IMR-90 (cell line): ENCODE measurements at regions not wholly inside any gene's neighbourhood (a gene's known extent, or its start where the extent isn't known, plus 50 kb on each side); places are given as distances from the start of the nearest gene placed in this dataset.

Source experiments
- ATAC-seq: fragments of 200-7000 bp; cut with Tn5 transposase; 2 replicates; pipeline ENCODE4 v1.9.1; 2020; ENCODE audit warnings: low read depth, mild to moderate bottlenecking, moderate library complexity
- BruUV-seq: library from RNA; stranded (reverse); fragments of 400-500 nt; replicated peaks from 2 replicates; lab custom pipeline; 2021; lab: Mats Ljungman, UMichigan
- CTCF ChIA-PET: fragments of 300-600 bp; formaldehyde crosslinking; extraction: SDS; loops from one replicate; lab custom pipeline; 2021; ENCODE audit warnings: antibody characterized with exemption; lab: Yijun Ruan, JAX
- POLR2A ChIA-PET: fragments of 300-600 bp; sonication (Branson Sonifier 250); formaldehyde crosslinking; loops from one replicate; lab custom pipeline; 2022; ENCODE audit warnings: antibody characterized with exemption; ENCODE audit not compliant: unreplicated experiment; lab: Charles Lee
- DNase-seq: peaks from one replicate; pipeline ENCODE4 v3.0.0; 2013
- H2AFZ ChIP-seq: replicated peaks from 2 replicates; pipeline ENCODE3; 2013; ENCODE audit warnings: low read length, mild to moderate bottlenecking; ENCODE audit not compliant: poor library complexity
- H2AK5ac ChIP-seq: 2 replicates; pipeline ENCODE4 v1.6.1; 2013; ENCODE audit warnings: low read depth, low read length, inconsistent platforms
- H2AK9ac ChIP-seq: replicated peaks from 2 replicates; pipeline ENCODE3; 2013; ENCODE audit warnings: mild to moderate bottlenecking, low read depth, low read length, moderate library complexity; ENCODE audit not compliant: poor library complexity
- H2BK120ac ChIP-seq: 2 replicates; pipeline ENCODE4 v1.6.1; 2013; ENCODE audit warnings: low read depth, low read length, inconsistent platforms
- H2BK15ac ChIP-seq: 3 replicates; pipeline ENCODE4 v1.6.1; 2013; ENCODE audit warnings: low read depth, low read length, inconsistent platforms
- H2BK20ac ChIP-seq: 2 replicates; pipeline ENCODE4 v1.6.1; 2013; ENCODE audit warnings: low read depth, mild to moderate bottlenecking, inconsistent platforms, low read length, moderate library complexity
- H2BK5ac ChIP-seq: 2 replicates; pipeline ENCODE4 v1.6.1; 2013; ENCODE audit warnings: mild to moderate bottlenecking, low read depth, low read length, inconsistent platforms; ENCODE audit not compliant: poor library complexity, severe bottlenecking
- H3K14ac ChIP-seq: replicated peaks from 2 replicates; pipeline ENCODE4 v1.6.1; 2013; ENCODE audit warnings: low read depth, low read length, inconsistent platforms
- H3K18ac ChIP-seq: 2 replicates; pipeline ENCODE4 v1.6.1; 2013; ENCODE audit warnings: low read depth, low read length, control low read depth
- H3K23ac ChIP-seq: 2 replicates; pipeline ENCODE4 v1.6.1; 2013; ENCODE audit warnings: low read depth, low read length, inconsistent platforms
- H3K27ac ChIP-seq: 2 replicates; pipeline ENCODE4 v1.5.1; 2013; ENCODE audit warnings: mild to moderate bottlenecking, control low read depth, low read length; ENCODE audit not compliant: insufficient read depth
- H3K27me3 ChIP-seq: 2 replicates; pipeline ENCODE4 v1.6.1; 2013; ENCODE audit warnings: low read length; ENCODE audit not compliant: control insufficient read depth, insufficient read depth
- H3K36me3 ChIP-seq: 2 replicates; pipeline ENCODE4 v1.6.1; 2013; ENCODE audit warnings: low read length, mixed read lengths; ENCODE audit not compliant: control insufficient read depth, insufficient read depth
- H3K4ac ChIP-seq: 2 replicates; pipeline ENCODE4 v1.6.1; 2013; ENCODE audit warnings: low read depth, low read length, inconsistent platforms
- H3K4me1 ChIP-seq: 2 replicates; pipeline ENCODE4 v1.6.1; 2013; ENCODE audit warnings: low read length, mixed read lengths; ENCODE audit not compliant: control insufficient read depth, insufficient read depth
- H3K4me2 ChIP-seq: 2 replicates; pipeline ENCODE4 v1.6.1; 2013; ENCODE audit warnings: low read depth, mild to moderate bottlenecking, control low read depth, low read length, moderate library complexity
- H3K4me3 ChIP-seq: 2 replicates; pipeline ENCODE4 v1.5.1; 2013; ENCODE audit warnings: low read depth, mild to moderate bottlenecking, control low read depth, low read length, moderate library complexity; ENCODE audit not compliant: insufficient read depth
- H3K56ac ChIP-seq: 2 replicates; pipeline ENCODE4 v1.6.1; 2013; ENCODE audit warnings: low read length, inconsistent platforms; ENCODE audit not compliant: insufficient read depth; ENCODE audit errors: extremely low read depth
- H3K79me1 ChIP-seq, 2 experiments: 2 replicates each; pipeline ENCODE4 v1.6.1; 2013; ENCODE audit warnings: low read length in 2 of 2, inconsistent platforms in 1 of 2, low read depth in 1 of 2
- H3K9ac ChIP-seq: 2 replicates; pipeline ENCODE4 v1.6.1; 2013; ENCODE audit warnings: low read depth, low read length, control low read depth
- H3K9me1 ChIP-seq: 2 replicates; pipeline ENCODE4 v1.6.1; 2013; ENCODE audit warnings: low read length, inconsistent platforms; ENCODE audit not compliant: insufficient read depth
- H3K9me3 ChIP-seq: 2 replicates; pipeline ENCODE4 v1.6.1; 2013; ENCODE audit warnings: low read length; ENCODE audit not compliant: control insufficient read depth, insufficient read depth
- H4K20me1 ChIP-seq: 2 replicates; pipeline ENCODE4 v1.6.1; 2013; ENCODE audit warnings: low read length, inconsistent platforms; ENCODE audit not compliant: insufficient read depth
- H4K5ac ChIP-seq: 2 replicates; pipeline ENCODE4 v1.6.1; 2013; ENCODE audit warnings: mild to moderate bottlenecking, low read depth, low read length, control low read depth
- H4K8ac ChIP-seq, 2 experiments: 2 replicates each; pipeline ENCODE4 v1.6.1; 2013; ENCODE audit warnings: low read depth in 2 of 2, low read length in 2 of 2, control low read depth in 1 of 2, inconsistent platforms in 1 of 2
- H4K91ac ChIP-seq: 2 replicates; pipeline ENCODE4 v1.6.1; 2013; ENCODE audit warnings: low read depth, low read length, inconsistent platforms; ENCODE audit not compliant: insufficient read depth
- BHLHE40 ChIP-seq: fragments of 150-350 bp; IDR thresholded peaks from 2 replicates; pipeline ENCODE4 v1.6.1; 2016; ENCODE audit warnings: mild to moderate bottlenecking, low read depth, low read length
- CEBPB ChIP-seq: IDR thresholded peaks from 2 replicates; pipeline ENCODE4 v1.6.1; 2012; ENCODE audit warnings: low read depth, low read length, improper control_type of control experiment
- CHD1 ChIP-seq: IDR thresholded peaks from 2 replicates; pipeline ENCODE4 v1.6.1; 2012; ENCODE audit warnings: low read depth, low read length, improper control_type of control experiment
- CTCF ChIP-seq: conservative IDR thresholded peaks from 2 replicates; pipeline ENCODE4 v1.5.1; 2012; ENCODE audit warnings: mild to moderate bottlenecking, low read depth, low read length, improper control_type of control experiment
- FOS ChIP-seq: fragments of 150-350 bp; IDR thresholded peaks from 2 replicates; pipeline ENCODE4 v1.6.1; 2016; ENCODE audit warnings: low read depth, low read length
- MAFK ChIP-seq: IDR thresholded peaks from 2 replicates; pipeline ENCODE4 v1.6.1; 2012; ENCODE audit warnings: low read depth, low read length, improper control_type of control experiment
- MAZ ChIP-seq: IDR thresholded peaks from 2 replicates; pipeline ENCODE4 v1.6.1; 2012; ENCODE audit warnings: low read depth, mild to moderate bottlenecking, low read length, improper control_type of control experiment, moderate library complexity, borderline replicate concordance
- MXI1 ChIP-seq: IDR thresholded peaks from 2 replicates; pipeline ENCODE4 v1.6.1; 2012; ENCODE audit warnings: low read depth, mild to moderate bottlenecking, low read length, moderate library complexity, borderline replicate concordance
- NFE2L2 ChIP-seq: fragments of 150-350 bp; IDR thresholded peaks from 2 replicates; pipeline ENCODE4 v1.6.1; 2016; ENCODE audit warnings: low read depth, mild to moderate bottlenecking, low read length
- POLR2A ChIP-seq: IDR thresholded peaks from 2 replicates; pipeline ENCODE4 v1.6.1; 2012; ENCODE audit warnings: mild to moderate bottlenecking, low read depth, low read length
- RAD21 ChIP-seq: IDR thresholded peaks from 2 replicates; pipeline ENCODE4 v1.6.1; 2012; ENCODE audit warnings: low read length, improper control_type of control experiment
- RCOR1 ChIP-seq: IDR thresholded peaks from 2 replicates; pipeline ENCODE4 v1.6.1; 2012; ENCODE audit warnings: mild to moderate bottlenecking, low read length, improper control_type of control experiment; ENCODE audit not compliant: insufficient replicate concordance
- RFX5 ChIP-seq: IDR thresholded peaks from 2 replicates; pipeline ENCODE4 v1.8.0; 2012; ENCODE audit warnings: low read depth, mild to moderate bottlenecking, low read length, moderate library complexity
- SMC3 ChIP-seq: fragments of 150-350 bp; IDR thresholded peaks from 2 replicates; pipeline ENCODE4 v1.6.1; 2016; ENCODE audit warnings: low read depth, mild to moderate bottlenecking, antibody characterized with exemption, low read length, moderate library complexity
- WGBS, 2 experiments: methylation state at CpG; one replicate each; pipeline versions ENCODE4 v1.1.5 to v1.1.7; 2013; ENCODE audit warnings: missing lambda C conversion rate in 2 of 2; ENCODE audit not compliant: insufficient read length in 1 of 2; ENCODE audit errors: extremely low coverage in 2 of 2; 5-methylcytosine and 5-hydroxymethylcytosine counted together
- dilution Hi-C: fragments of 300-500 bp; cut with HindIII; formaldehyde crosslinking; loops from one replicate; pipeline ENCODE4 v1.14.3; 2018; ENCODE audit warnings: low sequenced_read_pairs; ENCODE audit not compliant: unreplicated experiment
- in situ Hi-C: fragments of 300-500 bp; cut with MboI; formaldehyde crosslinking; loops from 3 replicates; pipeline ENCODE4 v1.14.3; 2019; ENCODE audit warnings: low sequenced_read_pairs, inconsistent platforms, mixed read lengths
- intact Hi-C: fragments of 100-400 bp; cut with micrococcal nuclease; formaldehyde crosslinking; loops from 2 replicates; pipeline ENCODE4 v1.10.0; 2022
- TF ChIP-seq, protein P1 (sequence below): fragments of 150-350 bp; IDR thresholded peaks from 2 replicates; pipeline ENCODE4 v1.6.1; 2017; ENCODE audit warnings: mild to moderate bottlenecking, antibody characterized with exemption, low read length, low read depth
- TF ChIP-seq, protein P2 (sequence below): fragments of 150-350 bp; IDR thresholded peaks from 2 replicates; pipeline ENCODE4 v1.6.1; 2016; ENCODE audit warnings: low read depth, mild to moderate bottlenecking, low read length, moderate library complexity, borderline replicate concordance

- no peak for DNase-seq
- Histone ChIP-seq H3K4me3 (no peak overlapping the region), H2BK120ac (no peak overlapping the region), H2BK15ac (no peak overlapping the region), H3K4me1 (no peaks in the 10 kb centered on the region), H3K9me3 (no peaks in the 10 kb centered on the region), H2BK5ac (no peak overlapping the region), H3K18ac (no peak overlapping the region), H3K56ac (no peak overlapping the region), H3K4ac (no peak overlapping the region), H2BK20ac (no peak overlapping the region), H3K36me3 (no peaks in the 10 kb centered on the region), H3K23ac (no peak overlapping the region), H2AK9ac (no peak overlapping the region), H4K5ac (no peak overlapping the region), H3K14ac (no peak overlapping the region), H4K8ac (no peak overlapping the region), H2AFZ (no peak overlapping the region), H4K91ac (no peak overlapping the region), H3K9ac (no peak overlapping the region), H2AK5ac (no peak overlapping the region), H3K79me1 (no peaks in the 10 kb centered on the region), H3K27me3 (no peaks in the 10 kb centered on the region), H3K9me1 (no peaks in the 10 kb centered on the region), H4K20me1 (no peaks in the 10 kb centered on the region), H3K4me2 (no peak overlapping the region), H3K27ac (no peak overlapping the region)
- CTCF ChIA-PET: no interaction called here
- in situ Hi-C loops (no loop called here), dilution Hi-C loops (no loop called here), intact Hi-C loops (no loop called here)
- no peak for ATAC-seq
- 60% methylated on average over 1 of the region's 4 CpGs; no CpG with 5 or more reads in 1 of the 2 experiments for WGBS, 2 experiments
- BruUV-seq: no TSS peak
- no peak for TF ChIP-seq RAD21
- TF ChIP-seq RFX5: no peak
- no peak for TF ChIP-seq FOS
- TF ChIP-seq, protein P1, sequence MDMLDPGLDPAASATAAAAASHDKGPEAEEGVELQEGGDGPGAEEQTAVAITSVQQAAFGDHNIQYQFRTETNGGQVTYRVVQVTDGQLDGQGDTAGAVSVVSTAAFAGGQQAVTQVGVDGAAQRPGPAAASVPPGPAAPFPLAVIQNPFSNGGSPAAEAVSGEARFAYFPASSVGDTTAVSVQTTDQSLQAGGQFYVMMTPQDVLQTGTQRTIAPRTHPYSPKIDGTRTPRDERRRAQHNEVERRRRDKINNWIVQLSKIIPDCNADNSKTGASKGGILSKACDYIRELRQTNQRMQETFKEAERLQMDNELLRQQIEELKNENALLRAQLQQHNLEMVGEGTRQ: no peak
- no peak for TF ChIP-seq BHLHE40
- TF ChIP-seq CEBPB: no peak
- TF ChIP-seq CTCF: no peak
- TF ChIP-seq MXI1: no peak
- TF ChIP-seq NFE2L2: no peak
- no peak for TF ChIP-seq POLR2A
- no peak for TF ChIP-seq MAZ
- TF ChIP-seq RCOR1: no peak
- no peak for TF ChIP-seq CHD1
- no peak for TF ChIP-seq SMC3
- TF ChIP-seq, protein P2, sequence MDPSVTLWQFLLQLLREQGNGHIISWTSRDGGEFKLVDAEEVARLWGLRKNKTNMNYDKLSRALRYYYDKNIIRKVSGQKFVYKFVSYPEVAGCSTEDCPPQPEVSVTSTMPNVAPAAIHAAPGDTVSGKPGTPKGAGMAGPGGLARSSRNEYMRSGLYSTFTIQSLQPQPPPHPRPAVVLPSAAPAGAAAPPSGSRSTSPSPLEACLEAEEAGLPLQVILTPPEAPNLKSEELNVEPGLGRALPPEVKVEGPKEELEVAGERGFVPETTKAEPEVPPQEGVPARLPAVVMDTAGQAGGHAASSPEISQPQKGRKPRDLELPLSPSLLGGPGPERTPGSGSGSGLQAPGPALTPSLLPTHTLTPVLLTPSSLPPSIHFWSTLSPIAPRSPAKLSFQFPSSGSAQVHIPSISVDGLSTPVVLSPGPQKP: no peak
- no peak for TF ChIP-seq MAFK
- POLR2A ChIA-PET: no interaction called here
Observed at GRCh38 chr5:167250996-167251395, 1040.4 kb upstream of the WWC1 start.
